ENCODE measurements at regions not wholly inside any gene's neighbourhood (a gene's known extent, or its start where the extent isn't known, plus 50 kb on each side); places are given as distances from the start of the nearest gene placed in this dataset.

- ChIA-PET CTCF (no interaction called here), POLR2A (no interaction called here)
- Histone ChIP-seq H3K4me3 (ENCODE audit: low read depth in 2 of 2, low read length in 2 of 2) (no peak overlapping the region), H3K27me3 (ENCODE audit: control insufficient read depth, insufficient read depth, low read length) (no peaks in the 10 kb centered on the region; the same call in 1 of the 2 replicates), H3K4me1 (ENCODE audit: control insufficient read depth, insufficient read depth, low read length) (no peaks in the 10 kb centered on the region), H3K27ac (ENCODE audit: low read length) (no peak overlapping the region), H3K9me3 (ENCODE audit: control insufficient read depth, insufficient read depth, low read depth, low read length) (no peaks in the 10 kb centered on the region), H3K36me3 (ENCODE audit: control insufficient read depth, insufficient read depth, low read length) (no peaks in the 10 kb centered on the region)
- no TSS peak for BruUV-seq (replicated peaks)
- in situ Hi-C loops (cut with HindIII; ENCODE audit: low pct_unique_long_range_greater_than_20kb, low sequenced_read_pairs) = no loop called here
- ATAC-seq (no peak), DNase-seq (ENCODE audit: low read depth, low spot score) (no peak)
- intact Hi-C loops (cut with micrococcal nuclease; ENCODE audit: unreplicated experiment) = loop anchor here (10.0 kb wide), 1 partner anchor 239 kb away; no protein-coding TSS in a partner anchor
- no peak for TF ChIP-seq REST (IDR thresholded peaks at IDR 0.05; ENCODE audit: insufficient read depth in 1 of 2, low read depth in 2 of 2, low read length in 1 of 2)
- TF ChIP-seq SIN3A (IDR thresholded peaks at IDR 0.05; ENCODE audit: borderline replicate concordance, insufficient read depth, low read depth, low read length) = no peak
- TF ChIP-seq TCF7L2 (IDR thresholded peaks at IDR 0.05; ENCODE audit: low read depth, low read length) = no peak
- TF ChIP-seq CTCF (IDR thresholded peaks at IDR 0.05) = no peak
- TF ChIP-seq POLR2AphosphoS5 (IDR thresholded peaks at IDR 0.05; ENCODE audit: low read depth, low read length) = no peak
Measured at GRCh38 chr14:101705733-101706508, 55.6 kb upstream of the PPP2R5C start.

GRCh38 chr14:101706509-101707067 is 54.9 kb upstream of the PPP2R5C start:
- in situ Hi-C loops (cut with HindIII; ENCODE audit: low pct_unique_long_range_greater_than_20kb, low sequenced_read_pairs) = no loop called here
- POLR2A ChIA-PET = interaction anchor here (1.2 kb wide), 1 partner anchor 12 kb away, joined by 3 read pairs; no protein-coding TSS in a partner anchor
- 0 out of 2 replicates have a peak, but pooled peaks have one; percentile 17 for ATAC-seq
- CTCF ChIA-PET = interaction anchor here (0.8 kb wide), 1 partner anchor 64 kb away, joined by 3 read pairs; no protein-coding TSS in a partner anchor
- no TSS peak for BruUV-seq (replicated peaks)
- DNase-seq (ENCODE audit: low read depth, low spot score) = no peak
- Histone ChIP-seq H3K9me3 (ENCODE audit: control insufficient read depth, insufficient read depth, low read depth, low read length) (no peaks in the 10 kb centered on the region), H3K36me3 (ENCODE audit: control insufficient read depth, insufficient read depth, low read length) (no peaks in the 10 kb centered on the region), H3K4me3 (ENCODE audit: low read depth in 2 of 2, low read length in 2 of 2) (no peak overlapping the region), H3K27ac (ENCODE audit: low read length) (no peak overlapping the region), H3K4me1 (ENCODE audit: control insufficient read depth, insufficient read depth, low read length) (no peaks in the 10 kb centered on the region), H3K27me3 (ENCODE audit: control insufficient read depth, insufficient read depth, low read length) (no peaks in the 10 kb centered on the region; the same call in 1 of the 2 replicates)
- TF ChIP-seq SIN3A (IDR thresholded peaks at IDR 0.05; ENCODE audit: borderline replicate concordance, insufficient read depth, low read depth, low read length) (no peak), REST (IDR thresholded peaks at IDR 0.05; ENCODE audit: insufficient read depth in 1 of 2, low read depth in 2 of 2, low read length in 1 of 2) (no peak), CTCF (IDR thresholded peaks at IDR 0.05) (no peak)
- intact Hi-C loops (cut with micrococcal nuclease; ENCODE audit: unreplicated experiment) = loop anchor here (10.0 kb wide), 1 partner anchor 238 kb away; no protein-coding TSS in a partner anchor
